ENCODE measurements at regions not wholly inside any gene's neighbourhood (a gene's known extent, or its start where the extent isn't known, plus 50 kb on each side); places are given as distances from the start of the nearest gene placed in this dataset.
A peak's percentile ranks its signal among the peaks of the same experiment; 100 is the strongest.

DNA sequence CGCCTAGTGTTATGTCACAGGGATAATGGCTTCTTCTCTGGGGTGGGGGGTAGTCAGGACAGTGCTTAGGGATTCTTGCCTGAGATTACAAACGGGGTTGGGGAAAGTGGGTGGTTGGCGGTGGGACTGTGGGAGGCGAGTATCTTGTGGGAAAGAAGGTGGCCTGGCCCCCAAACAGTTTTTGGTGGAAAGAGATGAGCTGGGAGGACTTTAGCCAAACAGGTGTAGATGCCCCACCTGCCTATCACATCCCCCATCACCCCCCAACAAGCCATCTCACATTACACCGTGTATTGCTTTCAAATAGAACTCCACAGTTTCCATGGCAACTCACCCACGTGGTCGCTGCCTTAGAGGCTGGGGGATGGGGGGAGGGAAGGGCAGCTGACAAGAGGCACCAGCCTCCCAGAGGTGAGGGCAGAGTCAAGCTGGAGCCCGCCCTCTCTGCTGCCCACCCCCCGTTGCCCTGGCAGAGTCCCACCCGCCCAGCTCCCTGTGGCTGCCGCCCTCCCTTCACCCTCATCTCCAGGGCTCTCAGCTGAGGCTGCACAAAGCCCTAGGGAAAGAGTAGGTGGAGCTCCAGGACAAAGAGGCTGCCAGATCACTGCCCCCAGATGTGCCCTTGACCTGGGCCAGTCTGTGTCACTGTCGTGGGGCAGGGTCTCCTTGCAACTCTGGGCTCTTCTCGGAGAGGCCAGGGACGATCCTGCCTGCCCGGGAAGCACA, 98.3 kb downstream of the LRRC74A start:
- peak; percentile 87 for DNase-seq

DNA sequence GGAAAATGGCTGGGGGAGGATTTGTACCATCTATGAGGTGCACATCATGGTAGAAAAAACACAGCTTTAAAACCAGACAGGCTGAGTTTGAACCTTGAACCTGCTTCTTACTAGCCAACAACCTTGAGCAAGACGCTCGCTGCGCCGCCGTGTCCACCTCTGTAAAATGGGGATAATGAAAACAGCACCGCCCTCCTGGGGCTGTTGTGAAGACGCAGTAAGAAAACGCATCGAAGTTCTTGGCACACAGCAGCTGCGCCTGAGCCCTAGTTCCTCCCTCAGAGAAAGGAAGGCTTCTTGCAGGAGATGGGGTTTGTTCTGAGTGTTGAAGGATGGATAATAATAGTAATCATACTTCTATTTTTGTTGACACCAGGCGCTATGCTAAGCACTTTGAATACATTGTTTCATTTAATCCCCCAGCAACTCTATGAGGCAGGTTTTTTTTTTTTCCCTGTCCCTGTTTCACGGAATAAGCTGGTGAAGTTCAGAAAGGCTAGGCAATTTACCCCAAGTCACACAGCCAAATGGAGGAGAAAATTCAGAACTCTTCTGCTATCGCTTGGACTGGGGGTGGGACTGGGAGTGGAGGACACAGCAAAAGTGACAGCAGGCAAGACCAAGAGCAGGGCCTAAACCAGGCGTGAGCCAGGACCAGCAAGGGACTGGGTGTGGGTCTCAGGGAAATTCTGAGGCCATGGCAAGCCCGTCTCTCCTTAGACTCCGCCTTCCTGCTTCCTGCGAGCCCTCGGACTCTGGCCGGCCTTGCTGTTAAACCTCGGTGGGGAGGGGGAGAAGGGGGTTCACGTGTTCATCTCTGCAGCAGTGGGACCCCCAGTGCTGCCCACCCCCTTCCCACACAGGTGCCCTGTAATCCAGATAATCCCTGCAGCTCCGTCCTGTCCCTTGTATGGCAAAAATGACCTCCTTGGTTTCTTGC, 97.5 kb downstream of the LRRC74A start:
- peak; percentile 79 for DNase-seq

GRCh38 chr14:76922584-76922983, 96.4 kb downstream of the LRRC74A start:
- peak; percentile 56 for DNase-seq

- no peak for DNase-seq
These were observed 95.9 kb downstream of the LRRC74A start for GRCh38 chr14:76922092-76922491.

DNA sequence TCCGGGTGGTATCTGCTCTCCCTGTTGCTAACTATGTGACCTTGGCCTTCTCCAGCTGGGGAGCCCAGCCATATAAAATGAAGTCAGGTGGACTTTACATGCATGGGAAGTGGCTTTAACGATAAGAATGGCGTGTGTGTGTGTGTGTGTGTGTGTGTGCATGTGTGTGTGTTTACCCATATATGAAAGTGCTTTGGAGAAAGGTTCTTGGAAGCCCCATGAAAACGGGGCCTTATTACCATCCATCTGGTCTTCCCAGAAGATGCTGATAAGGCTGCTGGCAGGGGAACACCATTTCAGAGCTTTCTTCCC, 94.8 kb downstream of the LRRC74A start:
- no peak for DNase-seq

- peak; percentile 90 for DNase-seq
These were observed 94.3 kb downstream of the LRRC74A start for GRCh38 chr14:76920331-76921087.

DNA sequence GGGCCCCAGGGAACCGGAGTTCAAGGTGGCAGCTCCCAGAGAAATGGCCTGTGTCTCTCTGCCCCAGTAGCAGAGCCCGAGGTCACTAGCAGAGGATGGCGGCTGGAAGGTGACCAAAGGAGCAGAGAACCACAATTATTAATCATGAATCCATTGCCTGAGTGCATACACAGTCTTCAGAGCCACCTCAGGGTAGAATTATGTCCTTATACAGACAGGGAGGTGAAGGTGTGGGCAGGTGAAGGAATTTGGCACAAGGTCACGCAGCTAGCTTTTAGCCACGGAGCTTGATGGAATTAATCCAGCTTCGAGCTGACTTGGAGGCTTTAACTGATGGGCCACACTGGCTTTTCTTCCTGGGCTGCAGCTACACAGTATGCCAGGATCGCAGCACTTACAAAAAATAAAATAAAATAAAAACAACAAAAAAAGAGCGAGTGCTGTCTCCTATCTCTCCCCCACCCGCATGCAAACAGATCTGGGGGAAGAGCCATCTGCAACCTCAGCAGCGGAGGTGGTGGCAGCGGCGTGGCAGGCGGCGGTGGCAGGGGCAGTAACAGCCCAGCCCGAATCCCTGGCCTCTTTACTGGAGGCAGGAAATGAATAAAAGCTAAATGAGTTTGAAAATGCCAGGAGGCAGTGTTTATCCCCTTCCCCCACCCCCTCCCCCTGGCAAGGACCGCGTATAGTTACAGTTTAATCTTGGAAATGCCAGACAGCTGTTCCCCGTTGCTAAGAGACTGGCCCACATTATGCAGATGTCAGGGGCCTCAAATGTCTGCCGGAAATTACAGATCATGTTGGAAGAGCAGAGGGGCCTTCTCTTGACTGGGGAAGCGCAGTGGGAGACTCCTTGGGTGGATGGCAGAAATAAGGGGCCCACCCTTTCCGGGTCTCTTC, 93.5 kb downstream of the LRRC74A start:
- peak; percentile 92 for DNase-seq
